ENCODE measurements at regions not wholly inside any gene's neighbourhood (a gene's known extent, or its start where the extent isn't known, plus 50 kb on each side); places are given as distances from the start of the nearest gene placed in this dataset.
"Not testable (repeated sequence)": the region's sequence is repeated elsewhere in the genome, so short reads cannot be mapped to it uniquely, and the experiment has no call there.

DNA sequence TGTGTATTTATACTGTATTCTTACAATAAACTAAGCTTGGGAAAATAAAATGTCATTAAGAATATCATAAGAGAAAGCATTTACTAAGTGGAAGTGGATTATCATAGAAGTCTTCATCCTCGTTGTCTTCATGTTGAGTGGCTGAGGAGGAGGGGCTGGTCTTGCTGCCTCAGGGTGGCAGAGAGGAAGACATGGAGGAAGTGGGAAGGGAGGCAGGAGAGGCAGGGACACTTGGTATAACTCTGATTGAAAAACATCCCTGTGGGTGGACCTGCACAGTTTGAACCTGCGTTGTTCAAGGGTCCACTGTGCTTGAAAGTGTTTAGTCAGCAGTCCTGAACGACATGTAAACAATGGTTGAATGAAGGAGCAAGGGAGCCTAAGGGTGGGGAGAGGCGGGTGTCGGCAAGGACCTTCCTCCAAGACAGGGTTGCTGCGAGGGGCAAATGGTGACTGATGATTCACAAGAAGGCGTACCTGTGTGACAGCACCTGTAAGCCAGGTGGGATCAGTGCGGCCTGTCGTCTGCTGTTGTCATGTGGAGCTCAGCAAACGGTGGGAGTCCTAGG, 103.8 kb upstream of the KLF13 start:
- H3K27ac ChIP-seq: no peak overlapping the region
- in situ Hi-C loops (cut with MboI; ENCODE audit: low pct_ligation_motif_present in 1 of 4, low pct_unique_long_range_greater_than_20kb in 1 of 4, low sequenced_read_pairs in 3 of 4) (loop anchor here in 3 of 4 donors (25.0 kb wide), 2 partner anchors 89 to 214 kb away; no protein-coding TSS in a partner anchor), intact Hi-C loops (cut with DNase I; ENCODE audit: low total_unique reads) (no loop called here)
- TF ChIP-seq EP300 (IDR thresholded peaks at IDR 0.05; ENCODE audit: low read depth) (no peak), POLR2A (IDR thresholded peaks at IDR 0.05) (no peak), POLR2AphosphoS5 (IDR thresholded peaks at IDR 0.05) (no peak)
- TF ChIP-seq, protein P1, sequence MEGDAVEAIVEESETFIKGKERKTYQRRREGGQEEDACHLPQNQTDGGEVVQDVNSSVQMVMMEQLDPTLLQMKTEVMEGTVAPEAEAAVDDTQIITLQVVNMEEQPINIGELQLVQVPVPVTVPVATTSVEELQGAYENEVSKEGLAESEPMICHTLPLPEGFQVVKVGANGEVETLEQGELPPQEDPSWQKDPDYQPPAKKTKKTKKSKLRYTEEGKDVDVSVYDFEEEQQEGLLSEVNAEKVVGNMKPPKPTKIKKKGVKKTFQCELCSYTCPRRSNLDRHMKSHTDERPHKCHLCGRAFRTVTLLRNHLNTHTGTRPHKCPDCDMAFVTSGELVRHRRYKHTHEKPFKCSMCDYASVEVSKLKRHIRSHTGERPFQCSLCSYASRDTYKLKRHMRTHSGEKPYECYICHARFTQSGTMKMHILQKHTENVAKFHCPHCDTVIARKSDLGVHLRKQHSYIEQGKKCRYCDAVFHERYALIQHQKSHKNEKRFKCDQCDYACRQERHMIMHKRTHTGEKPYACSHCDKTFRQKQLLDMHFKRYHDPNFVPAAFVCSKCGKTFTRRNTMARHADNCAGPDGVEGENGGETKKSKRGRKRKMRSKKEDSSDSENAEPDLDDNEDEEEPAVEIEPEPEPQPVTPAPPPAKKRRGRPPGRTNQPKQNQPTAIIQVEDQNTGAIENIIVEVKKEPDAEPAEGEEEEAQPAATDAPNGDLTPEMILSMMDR (IDR thresholded peaks at IDR 0.05): no peak
- no peak for DNase-seq
- H3K4me1 ChIP-seq: peaks cover 0 to 8% (median 0%) of the 10 kb centered on the region in 4 donors
- H3K9me3 ChIP-seq: no peaks in the 10 kb centered on the region
- H3K27me3 ChIP-seq: no peaks in the 10 kb centered on the region
- no peaks in the 10 kb centered on the region for H3K36me3 ChIP-seq
- 70 to 77% methylated on average over 3 to 10 of the region's 10 CpGs for WGBS, 2 donors (ENCODE audit: low coverage in 1 of 2)
- H3K4me3 ChIP-seq: no peak overlapping the region

DNA sequence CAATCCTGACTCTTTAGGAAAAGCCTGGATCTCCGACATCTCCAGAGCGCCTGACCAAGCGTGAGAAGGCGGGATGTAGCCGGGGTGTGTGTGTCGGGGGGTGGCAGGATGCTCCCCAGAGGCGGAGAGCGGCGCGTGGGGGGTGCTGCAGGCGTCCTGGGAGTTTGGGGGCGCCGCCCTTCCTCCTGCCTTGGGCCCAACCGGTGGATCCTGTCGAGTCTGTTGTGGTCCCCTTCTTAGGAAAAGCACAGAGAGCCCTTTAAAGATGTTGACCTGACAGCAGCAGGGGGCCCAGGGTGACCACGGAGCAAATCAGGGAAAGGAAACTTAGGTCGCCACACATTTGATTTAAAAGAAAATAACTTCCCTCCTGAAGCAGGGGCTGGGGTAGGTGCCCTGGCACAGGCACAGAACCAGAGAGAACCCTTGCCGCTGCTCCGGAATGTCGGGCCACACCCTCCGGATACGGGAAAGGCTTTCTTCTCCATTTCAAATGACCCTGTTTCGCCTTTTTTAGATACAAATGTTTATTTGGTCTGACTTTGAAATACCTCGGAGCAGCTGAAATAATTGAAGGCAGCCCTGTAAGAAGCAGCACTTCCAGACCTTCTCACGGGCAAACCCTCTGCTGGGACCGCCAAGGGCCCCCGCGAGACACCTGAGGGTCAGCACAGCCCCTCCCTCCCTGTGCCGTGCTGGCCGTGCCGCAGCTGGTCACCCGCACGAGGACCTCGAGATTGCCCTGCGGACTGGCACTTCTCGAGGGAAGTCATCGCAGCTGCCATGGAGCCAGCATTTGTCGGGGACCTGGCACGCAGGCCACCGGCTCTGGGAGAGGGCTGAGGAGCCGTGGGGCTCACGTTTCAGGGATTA, 102.9 kb upstream of the KLF13 start:
- no peak for DNase-seq
- WGBS, 2 donors (ENCODE audit: low coverage in 1 of 2): 79% methylated on average over 37 of the region's 42 CpGs; no CpG with 5 or more reads in 1 of the 2 donors
- Histone ChIP-seq H3K9me3 (no peaks in the 10 kb centered on the region), H3K27me3 (no peaks in the 10 kb centered on the region), H3K36me3 (no peaks in the 10 kb centered on the region), H3K4me3 (no peak overlapping the region), H3K4me1 (peaks cover 0 to 14% (median 3%) of the 10 kb centered on the region in 4 donors), H3K27ac (no peak overlapping the region)
- intact Hi-C loops (cut with DNase I; ENCODE audit: low total_unique reads): no loop called here
- in situ Hi-C loops (cut with MboI; ENCODE audit: low pct_ligation_motif_present in 1 of 4, low pct_unique_long_range_greater_than_20kb in 1 of 4, low sequenced_read_pairs in 3 of 4): loop anchor here in 3 of 4 donors (25.0 kb wide), 2 partner anchors 89 to 214 kb away; no protein-coding TSS in a partner anchor
- no peak for TF ChIP-seq POLR2AphosphoS5 (IDR thresholded peaks at IDR 0.05)
- no peak for TF ChIP-seq EP300 (IDR thresholded peaks at IDR 0.05; ENCODE audit: low read depth)
- no peak for TF ChIP-seq POLR2A (IDR thresholded peaks at IDR 0.05)
- TF ChIP-seq, protein P1 (IDR thresholded peaks at IDR 0.05): no peak

DNA sequence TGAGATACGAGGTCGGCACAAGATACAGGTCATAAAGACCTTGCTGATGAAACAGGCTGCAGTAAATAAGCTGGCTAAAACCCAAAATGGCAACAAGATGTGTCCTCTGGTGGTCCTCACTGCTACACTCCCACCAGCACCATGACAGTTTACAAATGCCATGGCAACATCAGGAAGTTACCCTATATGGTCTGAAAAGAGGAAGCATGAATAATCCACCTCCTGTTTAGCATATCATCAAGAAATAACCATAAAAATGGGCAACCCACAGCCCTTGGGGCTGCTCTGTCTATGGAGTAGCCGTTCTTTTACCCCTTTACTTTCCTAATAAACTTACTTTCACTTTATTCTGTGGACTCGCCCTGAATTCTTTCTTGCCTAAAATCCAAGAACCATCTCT, 102.0 kb upstream of the KLF13 start:
- H3K27me3 ChIP-seq; H3K9me3 ChIP-seq; H3K4me3 ChIP-seq; intact Hi-C loops (cut with DNase I; ENCODE audit: low total_unique reads); DNase-seq; H3K36me3 ChIP-seq; H3K27ac ChIP-seq: not testable (repeated sequence)
- H3K4me1 ChIP-seq: peaks cover 0 to 15% (median 3%) of the 10 kb centered on the region in 4 donors
- in situ Hi-C loops (cut with MboI; ENCODE audit: low pct_ligation_motif_present in 1 of 4, low pct_unique_long_range_greater_than_20kb in 1 of 4, low sequenced_read_pairs in 3 of 4): loop anchor here in 3 of 4 donors (25.0 kb wide), 2 partner anchors 88 to 213 kb away; no protein-coding TSS in a partner anchor
- 42 to 49% methylated on average over 3 to 4 of the region's 4 CpGs for WGBS, 2 donors (ENCODE audit: low coverage in 1 of 2)

DNA sequence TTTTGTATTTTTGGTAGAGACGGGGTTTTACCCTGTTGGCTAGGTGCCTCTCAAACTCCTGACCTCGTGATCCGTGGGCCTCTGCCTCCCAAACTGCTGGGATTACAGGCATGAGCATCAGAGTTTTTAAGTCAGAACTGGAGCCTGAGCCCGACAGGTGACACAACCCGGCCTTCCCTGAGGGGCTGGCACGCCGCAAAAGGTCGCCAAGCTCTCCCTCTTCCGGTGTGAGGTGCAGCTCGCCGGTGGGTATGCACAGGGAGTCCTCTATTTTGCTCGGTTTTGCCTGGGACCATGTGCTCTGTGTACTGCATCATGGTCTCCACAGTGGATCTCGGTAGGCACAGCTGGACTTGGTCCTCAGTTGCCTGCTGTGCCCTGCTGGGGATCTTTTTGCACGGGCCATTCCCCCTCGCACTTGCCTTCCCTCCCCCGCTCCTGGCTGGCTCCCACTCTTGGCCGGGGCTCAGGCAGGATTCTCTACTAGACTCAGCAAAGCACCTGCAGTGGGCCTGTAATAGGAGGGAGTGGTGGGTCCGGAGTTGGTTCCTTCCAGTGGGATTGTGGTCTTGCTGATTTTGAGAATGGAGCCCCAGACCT, 101.2 kb upstream of the KLF13 start:
- H3K27me3 ChIP-seq: no peaks in the 10 kb centered on the region
- intact Hi-C loops (cut with DNase I; ENCODE audit: low total_unique reads): no loop called here
- no peak overlapping the region for H3K27ac ChIP-seq
- no peaks in the 10 kb centered on the region for H3K36me3 ChIP-seq
- no peak for DNase-seq
- in situ Hi-C loops (cut with MboI; ENCODE audit: low pct_ligation_motif_present in 1 of 4, low pct_unique_long_range_greater_than_20kb in 1 of 4, low sequenced_read_pairs in 3 of 4): no loop called here
- peaks cover 0 to 15% (median 3%) of the 10 kb centered on the region in 4 donors for H3K4me1 ChIP-seq
- TF ChIP-seq POLR2A (IDR thresholded peaks at IDR 0.05): no peak
- no peak for TF ChIP-seq POLR2AphosphoS5 (IDR thresholded peaks at IDR 0.05)
- TF ChIP-seq EP300 (IDR thresholded peaks at IDR 0.05; ENCODE audit: low read depth): no peak
- TF ChIP-seq, protein P1 (IDR thresholded peaks at IDR 0.05): no peak
- WGBS, 2 donors (ENCODE audit: low coverage in 1 of 2): 87 to 95% methylated on average over 4 to 18 of the region's 18 CpGs
- no peak overlapping the region for H3K4me3 ChIP-seq
- H3K9me3 ChIP-seq: no peaks in the 10 kb centered on the region

Measured in transverse colon (tissue), 4 donors.